Endothelial cell of umbilical vein (primary cell): ENCODE measurements at regions not wholly inside any gene's neighbourhood (a gene's known extent, or its start where the extent isn't known, plus 50 kb on each side); places are given as distances from the start of the nearest gene placed in this dataset.

ENCODE experiments used
- BruUV-seq: library from RNA; stranded (reverse); fragments of 400-500 nt; replicated peaks from 2 replicates; lab custom pipeline; 2021; lab: Mats Ljungman, UMichigan
- CTCF ChIA-PET: fragments of 300-600, 350-600 bp; sonication (Branson Sonifier 250); formaldehyde crosslinking; loops from one replicate; lab custom pipeline; 2021; ENCODE audit warnings: antibody characterized with exemption, inconsistent platforms; lab: Charles Lee
- POLR2A ChIA-PET: fragments of 300-600, 350-600 bp; sonication (Branson Sonifier 250); formaldehyde crosslinking; loops from one replicate; lab custom pipeline; 2021; ENCODE audit warnings: antibody characterized with exemption, inconsistent platforms; lab: Charles Lee
- DNase-seq: peaks from one replicate; pipeline ENCODE4 v3.0.0-alpha.2; 2011; ENCODE audit warnings: low read depth, low spot score
- FAIRE-seq: peaks from 2 replicates; lab custom pipeline; 2011; peaks lifted over from hg19 to GRCh38; lab: Jason Lieb, UNC
- H2AFZ ChIP-seq: 2 replicates; pipeline ENCODE4 v1.6.0; 2012; ENCODE audit warnings: low read depth, low read length, control low read depth, inconsistent platforms
- H3K27ac ChIP-seq: 2 replicates; pipeline ENCODE4 v1.5.1; 2011; ENCODE audit warnings: low read depth, mild to moderate bottlenecking, control low read depth, low read length, moderate library complexity; ENCODE audit not compliant: insufficient read depth
- H3K27me3 ChIP-seq, 2 experiments: 2 replicates each; pipeline versions ENCODE4 v1.6.0 to v1.6.1; 2011; ENCODE audit warnings: low read length in 2 of 2, mixed read lengths in 1 of 2; ENCODE audit not compliant: control insufficient read depth in 2 of 2, insufficient read depth in 2 of 2
- H3K36me3 ChIP-seq, 2 experiments: 2 replicates in 1 of 2; 3 replicates in 1 of 2; pipeline ENCODE4 v1.5.1; 2011; ENCODE audit warnings: low read length in 2 of 2, mild to moderate bottlenecking in 1 of 2, moderate library complexity in 1 of 2; ENCODE audit not compliant: control insufficient read depth in 2 of 2, insufficient read depth in 2 of 2; ENCODE audit errors: extremely low read depth in 1 of 2
- H3K4me1 ChIP-seq: 3 replicates; pipeline ENCODE4 v1.5.1; 2011; ENCODE audit warnings: mild to moderate bottlenecking, low read length; ENCODE audit not compliant: control insufficient read depth, insufficient read depth; ENCODE audit errors: extremely low read depth
- H3K4me2 ChIP-seq: 2 replicates; pipeline ENCODE4 v1.6.1; 2011; ENCODE audit warnings: low read length, control low read depth, mixed read lengths; ENCODE audit not compliant: insufficient read depth
- H3K4me3 ChIP-seq, 3 experiments: fragments of 200-600 bp in 1 of 3; sonication (generic), shearing (Covaris generic) in 1 of 3; replicated peaks in 1 of 3; 2 replicates each; pipeline ENCODE4 v1.5.1; 2011 to 2016; ENCODE audit warnings: control low read depth in 3 of 3, low read length in 3 of 3, mild to moderate bottlenecking in 2 of 3, inconsistent platforms in 1 of 3, low read depth in 1 of 3, moderate library complexity in 1 of 3; ENCODE audit not compliant: insufficient read depth in 1 of 3
- H3K79me2 ChIP-seq: 2 replicates; pipeline ENCODE4 v1.6.0; 2012; ENCODE audit warnings: low read length, inconsistent platforms; ENCODE audit not compliant: control insufficient read depth, insufficient read depth
- H3K9ac ChIP-seq: replicated peaks from 2 replicates; pipeline ENCODE3; 2011; ENCODE audit warnings: low read length, control low read depth; ENCODE audit not compliant: insufficient read depth; ENCODE audit errors: extremely low read depth
- H3K9me1 ChIP-seq: replicated peaks from 3 replicates; pipeline ENCODE4 v1.6.0; 2011; ENCODE audit warnings: mild to moderate bottlenecking, low read length; ENCODE audit not compliant: control insufficient read depth, insufficient read depth; ENCODE audit errors: extremely low read depth
- H3K9me3 ChIP-seq: replicated peaks from 2 replicates; pipeline ENCODE4 v1.5.1; 2012; ENCODE audit warnings: low read length, inconsistent platforms; ENCODE audit not compliant: control insufficient read depth, insufficient read depth
- H4K20me1 ChIP-seq: replicated peaks from 2 replicates; pipeline ENCODE3; 2011; ENCODE audit warnings: mild to moderate bottlenecking, low read length; ENCODE audit not compliant: control insufficient read depth, insufficient read depth; ENCODE audit errors: extremely low read depth
- EZH2 ChIP-seq: IDR thresholded peaks from 2 replicates; pipeline ENCODE4 v1.6.1; 2012; ENCODE audit warnings: borderline replicate concordance, low read depth, mild to moderate bottlenecking, moderate library complexity, low read length, inconsistent platforms; ENCODE audit not compliant: severe bottlenecking
- FOS ChIP-seq: IDR thresholded peaks from 2 replicates; pipeline ENCODE4 v1.6.1; 2011; ENCODE audit warnings: mild to moderate bottlenecking, low read length, moderate library complexity, borderline replicate concordance; ENCODE audit not compliant: insufficient read depth
- GATA2 ChIP-seq: IDR thresholded peaks from 2 replicates; pipeline ENCODE4 v1.7.0; 2011; ENCODE audit warnings: low read depth, mild to moderate bottlenecking, moderate library complexity, mixed read lengths, low read length; ENCODE audit not compliant: insufficient read length, insufficient read depth
- JUN ChIP-seq: IDR thresholded peaks from 2 replicates; pipeline ENCODE4 v1.6.1; 2011; ENCODE audit warnings: borderline replicate concordance, low read depth; ENCODE audit not compliant: insufficient read length, insufficient read depth
- MYC ChIP-seq: IDR thresholded peaks from one replicate; pipeline ENCODE4 v1.6.1; 2011; ENCODE audit warnings: mild to moderate bottlenecking, low read depth, low read length
- POLR2A ChIP-seq: IDR thresholded peaks from 2 replicates; pipeline ENCODE4 v1.6.1; 2012; ENCODE audit warnings: low read depth, mild to moderate bottlenecking, control low read depth, low read length
- POLR2AphosphoS5 ChIP-seq: IDR thresholded peaks from 2 replicates; pipeline ENCODE4 v1.6.1; 2012; ENCODE audit warnings: low read depth, mild to moderate bottlenecking, control low read depth, low read length, moderate library complexity; ENCODE audit not compliant: insufficient read depth
- dilution Hi-C: fragments of 300-500 bp; cut with MboI; formaldehyde crosslinking; loops from one replicate; pipeline ENCODE4 v1.15.0; 2019; ENCODE audit warnings: low sequenced_read_pairs; ENCODE audit not compliant: extremely low pct_ligation_motif_present
- intact Hi-C: fragments of 100-400 bp; cut with micrococcal nuclease; formaldehyde crosslinking; loops from one replicate; pipeline ENCODE4 v1.10.0; 2022
- TF ChIP-seq, protein P1 (sequence below): IDR thresholded peaks from 2 replicates; pipeline ENCODE4 v1.6.1; 2011; ENCODE audit not compliant: insufficient read depth, insufficient read length
- TF ChIP-seq, protein P2 (sequence below), 2 donors: IDR thresholded peaks; 1 replicate in 1 of 2; 2 replicates in 1 of 2; pipeline ENCODE4 v1.5.1; 2011; ENCODE audit warnings: low read length in 2 of 2, mild to moderate bottlenecking in 2 of 2, moderate library complexity in 2 of 2, control low read depth in 1 of 2, inconsistent platforms in 1 of 2, low read depth in 1 of 2; ENCODE audit not compliant: insufficient read depth in 1 of 2; ENCODE audit errors: extremely low read depth in 1 of 2

GRCh38 chr1:209046058-209046417 lies 537.5 kb upstream of the CAMK1G start:
- Histone ChIP-seq H3K27ac (no peak overlapping the region), H3K9ac (no peak overlapping the region)
- no TSS peak for BruUV-seq

More at GRCh38 chr1:209046058-209046417, 537.5 kb upstream of the CAMK1G start:
- DNase-seq (no peak), FAIRE-seq (no peak)
- Histone ChIP-seq H3K9me1 (no peaks in the 10 kb centered on the region), H3K79me2 (no peaks in the 10 kb centered on the region), H3K9me3 (no peaks in the 10 kb centered on the region), H3K36me3 (no peaks in the 10 kb centered on the region), H3K4me3 (no peak overlapping the region), H3K4me2 (no peak overlapping the region), H3K4me1 (no peaks in the 10 kb centered on the region), H4K20me1 (no peaks in the 10 kb centered on the region), H3K27me3 (peaks cover 15 to 39% of the 10 kb centered on the region in 2 experiments), H2AFZ (no peak overlapping the region)
- TF ChIP-seq POLR2A: no peak
- no peak for TF ChIP-seq GATA2
- TF ChIP-seq, protein P1, sequence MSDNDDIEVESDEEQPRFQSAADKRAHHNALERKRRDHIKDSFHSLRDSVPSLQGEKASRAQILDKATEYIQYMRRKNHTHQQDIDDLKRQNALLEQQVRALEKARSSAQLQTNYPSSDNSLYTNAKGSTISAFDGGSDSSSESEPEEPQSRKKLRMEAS: no peak
- TF ChIP-seq, protein P2, sequence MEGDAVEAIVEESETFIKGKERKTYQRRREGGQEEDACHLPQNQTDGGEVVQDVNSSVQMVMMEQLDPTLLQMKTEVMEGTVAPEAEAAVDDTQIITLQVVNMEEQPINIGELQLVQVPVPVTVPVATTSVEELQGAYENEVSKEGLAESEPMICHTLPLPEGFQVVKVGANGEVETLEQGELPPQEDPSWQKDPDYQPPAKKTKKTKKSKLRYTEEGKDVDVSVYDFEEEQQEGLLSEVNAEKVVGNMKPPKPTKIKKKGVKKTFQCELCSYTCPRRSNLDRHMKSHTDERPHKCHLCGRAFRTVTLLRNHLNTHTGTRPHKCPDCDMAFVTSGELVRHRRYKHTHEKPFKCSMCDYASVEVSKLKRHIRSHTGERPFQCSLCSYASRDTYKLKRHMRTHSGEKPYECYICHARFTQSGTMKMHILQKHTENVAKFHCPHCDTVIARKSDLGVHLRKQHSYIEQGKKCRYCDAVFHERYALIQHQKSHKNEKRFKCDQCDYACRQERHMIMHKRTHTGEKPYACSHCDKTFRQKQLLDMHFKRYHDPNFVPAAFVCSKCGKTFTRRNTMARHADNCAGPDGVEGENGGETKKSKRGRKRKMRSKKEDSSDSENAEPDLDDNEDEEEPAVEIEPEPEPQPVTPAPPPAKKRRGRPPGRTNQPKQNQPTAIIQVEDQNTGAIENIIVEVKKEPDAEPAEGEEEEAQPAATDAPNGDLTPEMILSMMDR (IDR thresholded peaks at IDR 0.05; ENCODE audit: extremely low read depth in 1 of 2, insufficient read depth in 1 of 2, low read depth in 1 of 2, low read length in 2 of 2): no peak
- no peak for TF ChIP-seq EZH2
- no peak for TF ChIP-seq FOS
- TF ChIP-seq MYC: no peak
- no peak for TF ChIP-seq POLR2AphosphoS5
- no peak for TF ChIP-seq JUN
- dilution Hi-C loops: no loop called here
- intact Hi-C loops: no loop called here
- POLR2A ChIA-PET: interaction anchor here (0.6 kb wide), 1 partner anchor 57 kb away, joined by 4 read pairs; no protein-coding TSS in a partner anchor
- CTCF ChIA-PET: interaction anchor here (0.7 to 1.4 kb wide), 2 partner anchors 23 to 394 kb away, joined by 3 to 4 read pairs; no protein-coding TSS in a partner anchor
